ENCODE measurements at regions not wholly inside any gene's neighbourhood (a gene's known extent, or its start where the extent isn't known, plus 50 kb on each side); places are given as distances from the start of the nearest gene placed in this dataset.
A peak's percentile ranks its signal among the peaks of the same experiment; 100 is the strongest.

DNA sequence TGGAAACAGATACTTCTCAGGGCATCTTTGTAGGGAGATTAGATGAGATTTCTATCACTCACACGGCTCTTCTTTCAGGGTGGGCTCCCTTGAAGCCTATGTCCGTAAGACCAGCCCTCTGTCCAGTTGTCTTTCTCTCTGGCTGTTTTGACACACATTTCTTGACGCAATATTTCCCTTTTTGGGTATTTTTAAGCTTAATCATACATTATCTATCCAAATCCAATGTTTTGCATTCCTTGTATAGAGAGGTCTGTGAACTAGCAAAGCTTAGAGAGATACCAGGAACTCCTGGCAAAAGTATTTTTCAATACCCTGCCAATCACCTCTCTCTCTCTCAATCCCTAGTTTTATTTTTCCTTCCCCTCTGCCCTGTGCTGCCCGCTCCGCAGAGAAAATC is 79.3 kb downstream of the EOMES start:
- H3K27ac Mint-ChIP-seq (ENCODE audit: unreplicated experiment) = peak overlapping the region; percentile 73
- no TSS peak for BruUV-seq (replicated peaks)
- H3K27me3 Mint-ChIP-seq (ENCODE audit: unreplicated experiment) = no peaks in the 10 kb centered on the region
- peak overlapping the region; percentile 36 for H3K4me3 Mint-ChIP-seq (ENCODE audit: low read depth, unreplicated experiment)
- peaks cover 43% of the 10 kb centered on the region for H3K4me1 Mint-ChIP-seq (ENCODE audit: low read depth, unreplicated experiment)
- no peaks in the 10 kb centered on the region for H3K9me3 Mint-ChIP-seq (ENCODE audit: low read depth, unreplicated experiment)
- no peaks in the 10 kb centered on the region for H3K36me3 Mint-ChIP-seq (ENCODE audit: insufficient read depth, unreplicated experiment)
- intact Hi-C loops (cut with micrococcal nuclease; ENCODE audit: unreplicated experiment) = loop anchor here (5.0 kb wide), 3 partner anchors 35 to 160 kb away; partner anchors contain the start of gene SLC4A7
- CTCF ChIA-PET = interaction anchor here (0.5 to 2.4 kb wide), 6 partner anchors 10 to 163 kb away, joined by 3 to 11 read pairs (median 5); partner anchors contain the start of gene EOMES
- TF ChIP-seq, protein P1, sequence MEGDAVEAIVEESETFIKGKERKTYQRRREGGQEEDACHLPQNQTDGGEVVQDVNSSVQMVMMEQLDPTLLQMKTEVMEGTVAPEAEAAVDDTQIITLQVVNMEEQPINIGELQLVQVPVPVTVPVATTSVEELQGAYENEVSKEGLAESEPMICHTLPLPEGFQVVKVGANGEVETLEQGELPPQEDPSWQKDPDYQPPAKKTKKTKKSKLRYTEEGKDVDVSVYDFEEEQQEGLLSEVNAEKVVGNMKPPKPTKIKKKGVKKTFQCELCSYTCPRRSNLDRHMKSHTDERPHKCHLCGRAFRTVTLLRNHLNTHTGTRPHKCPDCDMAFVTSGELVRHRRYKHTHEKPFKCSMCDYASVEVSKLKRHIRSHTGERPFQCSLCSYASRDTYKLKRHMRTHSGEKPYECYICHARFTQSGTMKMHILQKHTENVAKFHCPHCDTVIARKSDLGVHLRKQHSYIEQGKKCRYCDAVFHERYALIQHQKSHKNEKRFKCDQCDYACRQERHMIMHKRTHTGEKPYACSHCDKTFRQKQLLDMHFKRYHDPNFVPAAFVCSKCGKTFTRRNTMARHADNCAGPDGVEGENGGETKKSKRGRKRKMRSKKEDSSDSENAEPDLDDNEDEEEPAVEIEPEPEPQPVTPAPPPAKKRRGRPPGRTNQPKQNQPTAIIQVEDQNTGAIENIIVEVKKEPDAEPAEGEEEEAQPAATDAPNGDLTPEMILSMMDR (IDR thresholded peaks at IDR 0.05; ENCODE audit: unreplicated experiment) = no peak
- DNase-seq = no peak

DNA sequence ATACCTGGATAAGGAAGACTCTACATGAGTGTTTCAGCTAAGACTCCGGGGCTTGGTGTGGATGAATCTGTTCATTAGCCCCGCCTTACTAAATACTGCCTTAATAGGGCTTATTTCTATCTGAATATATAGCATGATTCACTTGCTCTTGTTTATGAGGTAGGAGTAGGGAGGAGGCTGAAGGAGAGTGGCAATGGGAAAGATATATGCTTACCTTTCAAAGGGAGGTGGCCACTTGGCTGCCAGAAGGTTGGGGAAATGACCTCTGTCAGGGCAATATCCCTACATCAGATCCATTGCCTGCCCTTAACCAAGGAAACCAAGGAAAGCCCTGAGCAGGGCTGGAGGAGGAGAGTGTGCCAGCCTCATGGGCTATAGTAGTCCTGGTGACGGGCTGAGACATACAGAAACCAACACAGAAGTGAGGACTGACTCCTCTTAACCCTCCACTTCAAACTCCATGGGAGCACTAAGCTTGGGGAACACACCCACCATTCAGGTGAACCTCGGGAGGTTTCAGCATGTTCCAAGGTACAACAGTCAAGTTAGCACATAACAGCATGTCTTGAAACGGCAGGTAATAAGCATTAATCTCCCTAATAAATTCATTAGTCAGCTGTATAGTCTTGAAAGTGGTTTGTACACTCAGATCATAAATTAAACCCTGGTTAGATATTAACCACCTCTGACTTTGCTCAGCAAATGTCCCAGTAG is 80.1 kb downstream of the EOMES start:
- CTCF ChIA-PET = interaction anchor here (0.5 to 2.4 kb wide), 4 partner anchors 9 to 163 kb away, joined by 4 to 11 read pairs (median 5); partner anchors contain the start of gene EOMES
- TF ChIP-seq, protein P1 (IDR thresholded peaks at IDR 0.05; ENCODE audit: unreplicated experiment) = no peak
- no TSS peak for BruUV-seq (replicated peaks)
- no peaks in the 10 kb centered on the region for H3K36me3 Mint-ChIP-seq (ENCODE audit: insufficient read depth, unreplicated experiment)
- intact Hi-C loops (cut with micrococcal nuclease; ENCODE audit: unreplicated experiment) = loop anchor here (5.0 kb wide), 3 partner anchors 35 to 160 kb away; partner anchors contain the start of gene SLC4A7
- no peak for DNase-seq
- peak overlapping the region; percentile 73 for H3K27ac Mint-ChIP-seq (ENCODE audit: unreplicated experiment)
- no peaks in the 10 kb centered on the region for H3K27me3 Mint-ChIP-seq (ENCODE audit: unreplicated experiment)
- peaks cover 46% of the 10 kb centered on the region for H3K4me1 Mint-ChIP-seq (ENCODE audit: low read depth, unreplicated experiment)
- H3K4me3 Mint-ChIP-seq (ENCODE audit: low read depth, unreplicated experiment) = no peak overlapping the region
- H3K9me3 Mint-ChIP-seq (ENCODE audit: low read depth, unreplicated experiment) = no peaks in the 10 kb centered on the region

DNA sequence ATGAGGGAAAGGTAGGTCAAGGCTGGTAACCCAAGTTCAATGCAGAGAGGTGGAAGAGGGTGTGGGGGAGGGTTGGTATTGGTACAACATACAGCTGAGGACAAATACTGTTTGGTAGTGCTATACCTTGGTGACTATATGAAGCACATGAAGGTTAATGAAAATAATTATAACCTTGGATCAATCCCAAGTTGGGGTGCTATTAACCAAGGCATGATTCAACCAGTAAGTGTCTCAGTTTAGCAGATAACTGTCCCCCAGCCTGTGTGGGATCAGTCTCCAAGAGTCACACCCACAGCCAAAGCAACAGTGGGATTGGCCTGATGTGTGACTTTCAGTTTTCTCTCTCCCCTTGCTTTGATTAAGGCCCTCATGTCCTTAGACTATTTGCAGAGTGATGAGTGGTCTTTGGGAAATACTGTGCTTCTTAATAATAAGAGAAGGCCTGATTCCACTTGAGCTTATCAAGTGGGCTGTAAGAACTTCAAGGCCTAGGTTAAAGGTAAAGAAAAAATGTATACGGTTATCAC is 80.8 kb downstream of the EOMES start:
- BruUV-seq (replicated peaks) = no TSS peak
- TF ChIP-seq, protein P1 (IDR thresholded peaks at IDR 0.05; ENCODE audit: unreplicated experiment) = no peak
- H3K36me3 Mint-ChIP-seq (ENCODE audit: insufficient read depth, unreplicated experiment) = no peaks in the 10 kb centered on the region
- H3K4me3 Mint-ChIP-seq (ENCODE audit: low read depth, unreplicated experiment) = no peak overlapping the region
- H3K4me1 Mint-ChIP-seq (ENCODE audit: low read depth, unreplicated experiment) = peaks cover 39% of the 10 kb centered on the region
- intact Hi-C loops (cut with micrococcal nuclease; ENCODE audit: unreplicated experiment) = loop anchor here (5.0 kb wide), 3 partner anchors 34 to 159 kb away; partner anchors contain the start of gene SLC4A7
- no peak for DNase-seq
- no peaks in the 10 kb centered on the region for H3K9me3 Mint-ChIP-seq (ENCODE audit: low read depth, unreplicated experiment)
- H3K27me3 Mint-ChIP-seq (ENCODE audit: unreplicated experiment) = no peaks in the 10 kb centered on the region
- CTCF ChIA-PET = interaction anchor here (0.5 to 2.4 kb wide), 2 partner anchors 9 to 37 kb away, joined by 3 to 11 read pairs; no protein-coding TSS in a partner anchor
- H3K27ac Mint-ChIP-seq (ENCODE audit: unreplicated experiment) = no peak overlapping the region

DNA sequence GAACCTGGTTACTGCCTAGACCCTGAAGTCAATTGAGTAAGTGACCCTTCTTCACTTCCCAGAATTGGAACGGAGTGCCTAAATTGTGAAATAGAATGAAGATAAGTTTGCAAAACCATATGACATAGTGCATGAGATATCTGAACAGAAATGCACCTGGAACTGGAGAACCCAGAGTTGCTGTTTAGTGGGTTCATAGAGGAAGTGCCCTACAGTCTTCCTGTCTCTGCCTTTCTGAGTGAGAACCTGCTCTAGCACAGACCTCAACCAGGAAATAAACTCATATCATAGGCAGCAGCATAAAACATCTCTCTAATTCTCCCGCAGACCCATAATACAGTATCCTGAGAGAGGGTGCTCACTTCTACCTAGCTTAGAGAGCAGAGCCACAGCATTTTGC is 82.9 kb downstream of the EOMES start:
- Mint-ChIP-seq H3K36me3 (ENCODE audit: insufficient read depth, unreplicated experiment) (no peaks in the 10 kb centered on the region), H3K4me1 (ENCODE audit: low read depth, unreplicated experiment) (peaks cover 38% of the 10 kb centered on the region), H3K27me3 (ENCODE audit: unreplicated experiment) (no peaks in the 10 kb centered on the region), H3K9me3 (ENCODE audit: low read depth, unreplicated experiment) (no peaks in the 10 kb centered on the region), H3K27ac (ENCODE audit: unreplicated experiment) (peak overlapping the region; percentile 31), H3K4me3 (ENCODE audit: low read depth, unreplicated experiment) (no peak overlapping the region)
- TF ChIP-seq, protein P1 (IDR thresholded peaks at IDR 0.05; ENCODE audit: unreplicated experiment) = no peak
- intact Hi-C loops (cut with micrococcal nuclease; ENCODE audit: unreplicated experiment) = no loop called here
- no peak for DNase-seq
- CTCF ChIA-PET = no interaction called here
- no TSS peak for BruUV-seq (replicated peaks)
